Muscle layer of colon (tissue), 2 donors: ENCODE measurements at regions not wholly inside any gene's neighbourhood (a gene's known extent, or its start where the extent isn't known, plus 50 kb on each side); places are given as distances from the start of the nearest gene placed in this dataset.

Source experiments
- H3K27ac ChIP-seq: one replicate; pipeline ENCODE4 v1.7.0; 2013; ENCODE audit warnings: low read depth, mild to moderate bottlenecking, low read length, moderate library complexity
- H3K27me3 ChIP-seq, 2 donors: one replicate each; pipeline ENCODE4 v1.7.0; 2013; ENCODE audit warnings: low read length in 2 of 2, mild to moderate bottlenecking in 2 of 2; ENCODE audit not compliant: insufficient read depth in 2 of 2, control insufficient read depth in 1 of 2
- H3K36me3 ChIP-seq: one replicate; pipeline ENCODE4 v1.7.0; 2013; ENCODE audit warnings: mild to moderate bottlenecking, low read length; ENCODE audit not compliant: insufficient read depth
- H3K4me1 ChIP-seq: one replicate; pipeline ENCODE4 v1.7.0; 2013; ENCODE audit warnings: mild to moderate bottlenecking, low read length; ENCODE audit not compliant: insufficient read depth
- H3K4me3 ChIP-seq, 2 donors: one replicate each; pipeline ENCODE4 v1.7.0; 2013; ENCODE audit warnings: low read length in 2 of 2, low read depth in 1 of 2, mild to moderate bottlenecking in 1 of 2, moderate library complexity in 1 of 2
- H3K9ac ChIP-seq: one replicate; pipeline ENCODE4 v1.7.0; 2013; ENCODE audit warnings: low read length
- H3K9me3 ChIP-seq: one replicate; pipeline ENCODE4 v1.7.0; 2013; ENCODE audit warnings: mild to moderate bottlenecking, low read length
- donor health status: abdominal sarcoma.
- donor health status: Adenocarcinoma of cecum.

DNA sequence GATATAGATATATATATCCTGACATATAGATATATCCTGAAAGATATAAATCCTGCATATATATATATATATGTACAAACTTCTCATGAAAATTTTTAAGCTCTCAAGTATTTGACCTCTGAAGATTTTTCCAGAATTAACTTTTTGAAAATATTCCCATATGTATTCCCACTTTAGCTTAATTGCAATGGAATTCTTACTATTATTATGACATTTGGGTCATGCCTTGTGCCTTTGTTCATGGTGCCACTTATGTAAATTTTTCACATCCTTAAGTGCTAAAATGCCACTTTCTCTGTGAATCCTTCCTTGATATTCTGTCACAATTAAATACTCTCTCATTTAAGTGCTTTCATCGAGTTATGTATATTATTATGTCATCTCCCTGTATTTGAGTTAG lies 398.2 kb upstream of the SEL1L start:
- H3K4me1 ChIP-seq = no peaks in the 10 kb centered on the region

GRCh38 chr14:81936348-81936747 lies 402.7 kb upstream of the SEL1L start:
- H3K36me3 ChIP-seq = no peaks in the 10 kb centered on the region
- no peaks in the 10 kb centered on the region for H3K4me1 ChIP-seq
- no peaks in the 10 kb centered on the region for H3K9me3 ChIP-seq
- no peak overlapping the region for H3K27ac ChIP-seq
- H3K4me3 ChIP-seq = no peak overlapping the region
- no peak overlapping the region for H3K9ac ChIP-seq
- H3K27me3 ChIP-seq = no peaks in the 10 kb centered on the region

More for the DNA sequence above, 398.2 kb upstream of the SEL1L start:
- Histone ChIP-seq H3K36me3 (no peaks in the 10 kb centered on the region), H3K9ac (no peak overlapping the region), H3K9me3 (no peaks in the 10 kb centered on the region), H3K27me3 (no peaks in the 10 kb centered on the region), H3K4me3 (no peak overlapping the region), H3K27ac (no peak overlapping the region)

GRCh38 chr14:81936902-81937301 lies 403.2 kb upstream of the SEL1L start:
- Histone ChIP-seq H3K4me3 (no peak overlapping the region), H3K9me3 (no peaks in the 10 kb centered on the region), H3K27ac (no peak overlapping the region), H3K9ac (no peak overlapping the region), H3K4me1 (no peaks in the 10 kb centered on the region), H3K36me3 (no peaks in the 10 kb centered on the region), H3K27me3 (no peaks in the 10 kb centered on the region)

DNA sequence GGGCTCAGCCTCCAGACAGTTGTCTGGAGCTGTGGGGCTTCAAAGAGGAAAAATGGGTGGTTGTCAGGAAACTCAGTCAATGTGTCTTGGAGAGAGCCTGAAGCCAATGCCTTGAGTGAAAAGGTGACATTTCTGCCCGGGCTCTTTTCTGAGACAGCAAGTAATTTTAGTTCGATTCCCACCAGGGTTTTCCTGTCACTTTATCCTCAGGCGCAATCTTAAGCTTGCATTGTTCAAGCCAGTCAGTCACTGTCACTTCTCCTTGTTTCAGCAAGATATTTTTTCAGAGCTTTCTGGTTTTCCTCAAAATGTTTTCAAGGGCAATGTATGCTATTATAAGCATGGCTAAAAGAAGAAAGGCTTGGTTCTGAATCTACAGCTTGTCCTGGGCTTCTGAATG lies 404.7 kb upstream of the SEL1L start:
- no peaks in the 10 kb centered on the region for H3K9me3 ChIP-seq
- H3K4me1 ChIP-seq = no peaks in the 10 kb centered on the region
- no peaks in the 10 kb centered on the region for H3K36me3 ChIP-seq
- H3K9ac ChIP-seq = no peak overlapping the region
- H3K27me3 ChIP-seq = no peaks in the 10 kb centered on the region
- no peak overlapping the region for H3K27ac ChIP-seq
- H3K4me3 ChIP-seq = no peak overlapping the region

- Histone ChIP-seq H3K27ac (no peak overlapping the region), H3K4me1 (no peaks in the 10 kb centered on the region), H3K36me3 (no peaks in the 10 kb centered on the region), H3K4me3 (no peak overlapping the region), H3K9me3 (no peaks in the 10 kb centered on the region), H3K9ac (no peak overlapping the region), H3K27me3 (no peaks in the 10 kb centered on the region)
Observed at GRCh38 chr14:81940651-81941050, 407.0 kb upstream of the SEL1L start.

- no peak overlapping the region for H3K9ac ChIP-seq
- H3K27ac ChIP-seq = no peak overlapping the region
- no peak overlapping the region for H3K4me3 ChIP-seq
- H3K36me3 ChIP-seq = no peaks in the 10 kb centered on the region
- H3K9me3 ChIP-seq = no peaks in the 10 kb centered on the region
- H3K4me1 ChIP-seq = no peaks in the 10 kb centered on the region
- no peaks in the 10 kb centered on the region for H3K27me3 ChIP-seq
Observed at GRCh38 chr14:81942071-81942470, 408.4 kb upstream of the SEL1L start.

GRCh38 chr14:81946375-81946774 lies 412.7 kb upstream of the SEL1L start:
- no peak overlapping the region for H3K27ac ChIP-seq
- H3K4me3 ChIP-seq = no peak overlapping the region

GRCh38 chr14:81946834-81947798 lies 413.5 kb upstream of the SEL1L start:
- H3K9ac ChIP-seq = no peak overlapping the region
- H3K9me3 ChIP-seq = no peaks in the 10 kb centered on the region
- no peak overlapping the region for H3K4me3 ChIP-seq
- H3K27me3 ChIP-seq = no peaks in the 10 kb centered on the region
- no peaks in the 10 kb centered on the region for H3K4me1 ChIP-seq
- no peaks in the 10 kb centered on the region for H3K36me3 ChIP-seq
- no peak overlapping the region for H3K27ac ChIP-seq

More at GRCh38 chr14:81946375-81946774, 412.7 kb upstream of the SEL1L start:
- H3K27me3 ChIP-seq = no peaks in the 10 kb centered on the region
- no peak overlapping the region for H3K9ac ChIP-seq
- no peaks in the 10 kb centered on the region for H3K36me3 ChIP-seq
- H3K9me3 ChIP-seq = no peaks in the 10 kb centered on the region
- H3K4me1 ChIP-seq = no peaks in the 10 kb centered on the region

DNA sequence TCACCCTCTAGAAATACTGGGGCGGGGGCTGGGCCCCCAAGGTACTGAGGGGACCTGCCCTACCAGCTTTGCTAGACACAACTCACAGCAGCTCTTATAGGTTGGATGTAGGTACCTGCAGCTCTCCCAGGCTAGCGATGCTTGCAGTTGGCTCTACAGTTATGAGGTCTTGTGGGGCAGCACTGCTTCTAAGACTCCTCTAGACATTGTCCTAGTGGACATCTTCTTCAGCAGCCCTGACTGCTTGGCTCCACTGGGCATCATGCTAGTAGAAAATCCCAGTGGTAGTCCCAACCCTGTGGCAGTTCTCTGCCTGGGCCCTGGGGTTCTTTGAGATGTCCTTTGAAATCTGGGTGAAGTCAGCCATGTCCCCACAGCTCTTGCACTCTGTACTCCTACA lies 419.3 kb upstream of the SEL1L start:
- Histone ChIP-seq H3K9me3 (no peaks in the 10 kb centered on the region), H3K4me3 (no peak overlapping the region), H3K9ac (no peak overlapping the region), H3K27me3 (no peaks in the 10 kb centered on the region), H3K27ac (no peak overlapping the region), H3K36me3 (no peaks in the 10 kb centered on the region), H3K4me1 (no peaks in the 10 kb centered on the region)

DNA sequence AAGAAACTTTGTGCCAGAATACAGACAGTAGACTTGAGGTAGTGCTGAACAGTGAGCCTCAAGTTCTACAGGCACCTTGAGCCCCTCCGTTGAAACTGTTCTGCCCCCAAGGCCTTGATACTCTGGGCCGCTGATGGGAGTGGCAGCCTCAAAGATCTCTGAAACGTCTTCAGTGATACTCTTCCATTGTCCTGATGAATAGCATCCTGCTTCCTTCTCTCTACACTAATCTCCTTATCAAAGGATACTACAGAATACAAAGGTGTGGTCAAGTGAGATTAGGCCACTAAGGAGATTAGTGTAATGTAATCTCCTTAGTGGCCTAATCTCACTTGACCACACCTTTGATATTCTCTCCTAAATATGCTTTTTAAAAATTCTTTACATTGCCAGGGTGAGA lies 419.8 kb upstream of the SEL1L start:
- no peaks in the 10 kb centered on the region for H3K4me1 ChIP-seq
- no peak overlapping the region for H3K27ac ChIP-seq
- no peak overlapping the region for H3K4me3 ChIP-seq
- H3K9ac ChIP-seq = no peak overlapping the region
- no peaks in the 10 kb centered on the region for H3K9me3 ChIP-seq
- H3K27me3 ChIP-seq = no peaks in the 10 kb centered on the region
- H3K36me3 ChIP-seq = no peaks in the 10 kb centered on the region

GRCh38 chr14:81955123-81955522 lies 421.5 kb upstream of the SEL1L start:
- Histone ChIP-seq H3K4me1 (no peaks in the 10 kb centered on the region), H3K9me3 (no peaks in the 10 kb centered on the region), H3K27me3 (no peaks in the 10 kb centered on the region), H3K4me3 (no peak overlapping the region), H3K9ac (no peak overlapping the region), H3K27ac (no peak overlapping the region), H3K36me3 (no peaks in the 10 kb centered on the region)

- Histone ChIP-seq H3K9me3 (no peaks in the 10 kb centered on the region), H3K4me1 (no peaks in the 10 kb centered on the region), H3K36me3 (no peaks in the 10 kb centered on the region), H3K27ac (no peak overlapping the region), H3K4me3 (no peak overlapping the region), H3K27me3 (no peaks in the 10 kb centered on the region), H3K9ac (no peak overlapping the region)
Observed at GRCh38 chr14:81960781-81961180, 427.1 kb upstream of the SEL1L start.
